H1 (cell line): ENCODE measurements at regions not wholly inside any gene's neighbourhood (a gene's known extent, or its start where the extent isn't known, plus 50 kb on each side); places are given as distances from the start of the nearest gene placed in this dataset.
A peak's percentile ranks its signal among the peaks of the same experiment; 100 is the strongest.

Experiments
- CTCF ChIA-PET: fragments of 300-600 bp; sonication (Branson Sonifier 250); formaldehyde crosslinking; loops from one replicate; lab custom pipeline; 2021; ENCODE audit not compliant: partially characterized antibody; lab: Charles Lee
- POLR2A ChIA-PET: fragments of 300-600 bp; sonication (Branson Sonifier 250); formaldehyde crosslinking; loops from one replicate; lab custom pipeline; 2021; ENCODE audit warnings: inconsistent platforms; ENCODE audit not compliant: partially characterized antibody; lab: Charles Lee
- DNase-seq, 2 experiments: peaks; one replicate each; pipeline versions ENCODE4 v3.0.0 to v3.0.0-alpha.2; 2010 to 2022; ENCODE audit warnings: low spot score in 2 of 2, low read depth in 1 of 2, mixed read lengths in 1 of 2
- FAIRE-seq: peaks from 2 replicates; lab custom pipeline; 2011; peaks lifted over from hg19 to GRCh38; lab: Jason Lieb, UNC
- H2AFZ ChIP-seq: 2 replicates; pipeline ENCODE4 v1.8.1; 2012; ENCODE audit warnings: low read length, inconsistent platforms
- H2AK5ac ChIP-seq: 2 replicates; pipeline ENCODE4 v1.6.1; 2013; ENCODE audit warnings: low read depth, low read length
- H2BK120ac ChIP-seq: replicated peaks from 2 replicates; pipeline ENCODE3; 2013; ENCODE audit warnings: low read depth, low read length, inconsistent platforms
- H2BK12ac ChIP-seq: 2 replicates; pipeline ENCODE4 v1.6.1; 2013; ENCODE audit warnings: low read depth, low read length
- H2BK15ac ChIP-seq: 2 replicates; pipeline ENCODE4 v1.6.1; 2013; ENCODE audit warnings: low read length
- H2BK20ac ChIP-seq: 2 replicates; pipeline ENCODE4 v1.6.1; 2013; ENCODE audit warnings: low read length
- H2BK5ac ChIP-seq: 2 replicates; pipeline ENCODE4 v1.6.1; 2013; ENCODE audit warnings: low read depth, low read length
- H3K14ac ChIP-seq: 2 replicates; pipeline ENCODE4 v1.6.1; 2013; ENCODE audit warnings: inconsistent platforms; ENCODE audit not compliant: insufficient read length
- H3K18ac ChIP-seq: 2 replicates; pipeline ENCODE4 v1.6.1; 2013; ENCODE audit warnings: low read length; ENCODE audit errors: extremely low read depth
- H3K23ac ChIP-seq: 2 replicates; pipeline ENCODE4 v1.6.1; 2013; ENCODE audit warnings: inconsistent platforms; ENCODE audit not compliant: insufficient read length
- H3K23me2 ChIP-seq: 2 replicates; pipeline ENCODE4 v1.6.1; 2013; ENCODE audit warnings: low read depth, low read length
- H3K27ac ChIP-seq: 2 replicates; pipeline ENCODE4 v1.6.1; 2011; ENCODE audit warnings: low read depth, low read length, inconsistent platforms
- H3K27me3 ChIP-seq, 4 experiments: replicated peaks in 1 of 4; 1 replicate in 1 of 4; 2 replicates in 3 of 4; pipeline versions ENCODE4 v1.6.1 to v1.8.1; 2011 to 2013; ENCODE audit warnings: low read length in 3 of 4, mild to moderate bottlenecking in 3 of 4, inconsistent platforms in 2 of 4, mixed read lengths in 2 of 4, moderate library complexity in 1 of 4; ENCODE audit not compliant: control insufficient read depth in 3 of 4, insufficient read depth in 3 of 4; ENCODE audit errors: extremely low read depth in 1 of 4
- H3K36me3 ChIP-seq, 4 experiments: 2 replicates each; pipeline versions ENCODE4 v1.6.1 to v1.8.1; 2011 to 2013; ENCODE audit warnings: mild to moderate bottlenecking in 4 of 4, low read length in 3 of 4, moderate library complexity in 2 of 4, control low read depth in 1 of 4, inconsistent platforms in 1 of 4; ENCODE audit not compliant: insufficient read depth in 4 of 4, control insufficient read depth in 2 of 4
- H3K4ac ChIP-seq: replicated peaks from 2 replicates; pipeline ENCODE3; 2013; ENCODE audit warnings: low read length, low read depth, mixed read lengths, inconsistent platforms; ENCODE audit not compliant: insufficient read length
- H3K4me1 ChIP-seq, 4 experiments: replicated peaks in 1 of 4; 1 replicate in 1 of 4; 2 replicates in 3 of 4; pipeline versions ENCODE4 v1.6.1 to v1.8.1; 2011 to 2013; ENCODE audit warnings: low read length in 3 of 4, inconsistent platforms in 2 of 4, mixed read lengths in 1 of 4; ENCODE audit not compliant: insufficient read depth in 4 of 4, control insufficient read depth in 3 of 4
- H3K4me2 ChIP-seq, 2 experiments: 2 replicates each; pipeline versions ENCODE4 v1.6.1 to v1.8.1; 2011 to 2013; ENCODE audit warnings: low read depth in 2 of 2, low read length in 2 of 2, control low read depth in 1 of 2, inconsistent platforms in 1 of 2, mild to moderate bottlenecking in 1 of 2; ENCODE audit not compliant: insufficient read depth in 1 of 2
- H3K4me3 ChIP-seq, 4 experiments: fragments of 200-600, 300-600 bp in 1 of 4; sonication (generic), shearing (Covaris generic), sonication (Bioruptor Twin) in 1 of 4; 2 replicates each; pipeline versions ENCODE4 v1.5.1 to v1.8.1; 2011 to 2016; ENCODE audit warnings: low read length in 4 of 4, low read depth in 3 of 4, control low read depth in 2 of 4, inconsistent platforms in 2 of 4, mild to moderate bottlenecking in 2 of 4, mixed read lengths in 1 of 4, moderate library complexity in 1 of 4; ENCODE audit not compliant: insufficient read depth in 2 of 4; ENCODE audit errors: extremely low read depth in 1 of 4
- H3K56ac ChIP-seq: replicated peaks from 2 replicates; pipeline ENCODE3; 2013; ENCODE audit warnings: low read depth, mild to moderate bottlenecking, mixed read lengths, low read length, inconsistent platforms; ENCODE audit not compliant: insufficient read length
- H3K79me1 ChIP-seq: 2 replicates; pipeline ENCODE4 v1.6.1; 2013; ENCODE audit warnings: low read depth, low read length, control low read depth
- H3K79me2 ChIP-seq, 2 experiments: 2 replicates each; pipeline versions ENCODE4 v1.6.1 to v1.8.1; 2012 to 2013; ENCODE audit warnings: low read length in 2 of 2, mild to moderate bottlenecking in 2 of 2, inconsistent platforms in 1 of 2; ENCODE audit not compliant: insufficient read depth in 2 of 2, control insufficient read depth in 1 of 2
- H3K9ac ChIP-seq, 4 experiments: replicated peaks in 1 of 4; 1 replicate in 1 of 4; 2 replicates in 3 of 4; pipeline versions ENCODE4 v1.6.1 to v1.8.1; 2011 to 2013; ENCODE audit warnings: low read depth in 3 of 4, low read length in 3 of 4, control low read depth in 2 of 4, mild to moderate bottlenecking in 2 of 4, moderate library complexity in 2 of 4, inconsistent platforms in 1 of 4; ENCODE audit errors: extremely low read depth in 1 of 4
- H3K9me3 ChIP-seq, 2 experiments: 2 replicates each; pipeline versions ENCODE4 v1.6.1 to v1.8.1; 2012 to 2013; ENCODE audit warnings: mild to moderate bottlenecking in 2 of 2, moderate library complexity in 2 of 2, control low read depth in 1 of 2, inconsistent platforms in 1 of 2, low read depth in 1 of 2, low read length in 1 of 2, mixed read lengths in 1 of 2; ENCODE audit not compliant: insufficient read depth in 2 of 2
- H4K20me1 ChIP-seq, 2 experiments: replicated peaks in 1 of 2; 2 replicates each; pipeline versions ENCODE3 to v1.8.1; 2011 to 2013; ENCODE audit warnings: inconsistent platforms in 2 of 2, low read length in 2 of 2, mild to moderate bottlenecking in 1 of 2; ENCODE audit not compliant: insufficient read depth in 2 of 2, control insufficient read depth in 1 of 2
- H4K5ac ChIP-seq: 2 replicates; pipeline ENCODE4 v1.6.1; 2013; ENCODE audit warnings: low read length, low read depth, mixed read lengths, inconsistent platforms; ENCODE audit not compliant: insufficient read length
- H4K8ac ChIP-seq: 2 replicates; pipeline ENCODE4 v1.8.0; 2013; ENCODE audit warnings: mild to moderate bottlenecking, moderate library complexity, low read length, inconsistent platforms; ENCODE audit not compliant: insufficient read depth; ENCODE audit errors: extremely low read depth
- H4K91ac ChIP-seq: replicated peaks from 2 replicates; pipeline ENCODE3; 2013; ENCODE audit warnings: low read length, mixed read lengths, inconsistent platforms; ENCODE audit not compliant: insufficient read length
- ASH2L ChIP-seq: fragments of 200-600, 300-600 bp; sonication (generic); IDR thresholded peaks from one replicate; pipeline ENCODE4 v1.7.1; 2017; ENCODE audit warnings: low read length
- CHD1 ChIP-seq: IDR thresholded peaks from 2 replicates; pipeline ENCODE4 v1.6.1; 2012; ENCODE audit warnings: low read depth, low read length, improper control_type of control experiment
- CHD2 ChIP-seq: IDR thresholded peaks from 2 replicates; pipeline ENCODE4 v1.6.1; 2012; ENCODE audit warnings: low read length, improper control_type of control experiment
- CREB1 ChIP-seq: IDR thresholded peaks from 2 replicates; pipeline ENCODE4 v1.6.1; 2012; ENCODE audit warnings: inconsistent platforms
- GABPA ChIP-seq: IDR thresholded peaks from 2 replicates; pipeline ENCODE4 v1.6.1; 2011; ENCODE audit warnings: mild to moderate bottlenecking, low read length, moderate library complexity, borderline replicate concordance; ENCODE audit not compliant: insufficient read depth
- HDAC2 ChIP-seq, 2 experiments: fragments of 300-600 bp in 1 of 2; sonication (generic) in 1 of 2; IDR thresholded peaks; 2 replicates each; pipeline ENCODE4 v1.6.1; 2011 to 2012; ENCODE audit warnings: low read depth in 2 of 2, low read length in 2 of 2, mild to moderate bottlenecking in 2 of 2, moderate library complexity in 2 of 2, borderline replicate concordance in 1 of 2, inconsistent platforms in 1 of 2
- JUN ChIP-seq: IDR thresholded peaks from 2 replicates; pipeline ENCODE4 v1.6.1; 2011; ENCODE audit warnings: low read depth, mild to moderate bottlenecking, improper control_type of control experiment, low read length
- JUND ChIP-seq: IDR thresholded peaks from 2 replicates; pipeline ENCODE4 v1.6.1; 2011; ENCODE audit warnings: mild to moderate bottlenecking, improper control_type of control experiment, low read length
- RNF2 ChIP-seq: fragments of 200-900, 300-1000 bp; sonication (generic); IDR thresholded peaks from 2 replicates; pipeline ENCODE4 v1.7.1; 2016; ENCODE audit warnings: borderline replicate concordance, low read depth, mild to moderate bottlenecking, antibody characterized with exemption, low read length; ENCODE audit not compliant: poor library complexity, severe bottlenecking; ENCODE audit errors: missing control alignments
- RXRA ChIP-seq: IDR thresholded peaks from 2 replicates; pipeline ENCODE4 v1.6.1; 2011; ENCODE audit warnings: low read depth, mild to moderate bottlenecking, low read length, moderate library complexity; ENCODE audit not compliant: insufficient read depth
- SP1 ChIP-seq: IDR thresholded peaks from 2 replicates; pipeline ENCODE4 v1.6.1; 2011; ENCODE audit warnings: low read depth, low read length
- SP4 ChIP-seq: IDR thresholded peaks from 2 replicates; pipeline ENCODE4 v1.6.1; 2012; ENCODE audit warnings: low read length, inconsistent platforms
- TAF1 ChIP-seq: IDR thresholded peaks from 2 replicates; pipeline ENCODE4 v1.6.1; 2011; ENCODE audit warnings: mild to moderate bottlenecking, low read depth, low read length
- WGBS, 2 experiments: shearing (Covaris generic) in 1 of 2; methylation state at CpG; one replicate each; pipeline versions ENCODE4 v1.1.6 to v1.1.7; 2013 to 2015; ENCODE audit warnings: low lambda C conversion rate in 2 of 2, mixed read lengths in 2 of 2, inconsistent platforms in 1 of 2, low coverage in 1 of 2, missing lambda C conversion rate in 1 of 2; ENCODE audit not compliant: insufficient replicate concordance in 2 of 2, insufficient coverage in 1 of 2, insufficient read length in 1 of 2; ENCODE audit errors: extremely low coverage in 1 of 2, missing lambda C conversion rate in 1 of 2; 5-methylcytosine and 5-hydroxymethylcytosine counted together

DNA sequence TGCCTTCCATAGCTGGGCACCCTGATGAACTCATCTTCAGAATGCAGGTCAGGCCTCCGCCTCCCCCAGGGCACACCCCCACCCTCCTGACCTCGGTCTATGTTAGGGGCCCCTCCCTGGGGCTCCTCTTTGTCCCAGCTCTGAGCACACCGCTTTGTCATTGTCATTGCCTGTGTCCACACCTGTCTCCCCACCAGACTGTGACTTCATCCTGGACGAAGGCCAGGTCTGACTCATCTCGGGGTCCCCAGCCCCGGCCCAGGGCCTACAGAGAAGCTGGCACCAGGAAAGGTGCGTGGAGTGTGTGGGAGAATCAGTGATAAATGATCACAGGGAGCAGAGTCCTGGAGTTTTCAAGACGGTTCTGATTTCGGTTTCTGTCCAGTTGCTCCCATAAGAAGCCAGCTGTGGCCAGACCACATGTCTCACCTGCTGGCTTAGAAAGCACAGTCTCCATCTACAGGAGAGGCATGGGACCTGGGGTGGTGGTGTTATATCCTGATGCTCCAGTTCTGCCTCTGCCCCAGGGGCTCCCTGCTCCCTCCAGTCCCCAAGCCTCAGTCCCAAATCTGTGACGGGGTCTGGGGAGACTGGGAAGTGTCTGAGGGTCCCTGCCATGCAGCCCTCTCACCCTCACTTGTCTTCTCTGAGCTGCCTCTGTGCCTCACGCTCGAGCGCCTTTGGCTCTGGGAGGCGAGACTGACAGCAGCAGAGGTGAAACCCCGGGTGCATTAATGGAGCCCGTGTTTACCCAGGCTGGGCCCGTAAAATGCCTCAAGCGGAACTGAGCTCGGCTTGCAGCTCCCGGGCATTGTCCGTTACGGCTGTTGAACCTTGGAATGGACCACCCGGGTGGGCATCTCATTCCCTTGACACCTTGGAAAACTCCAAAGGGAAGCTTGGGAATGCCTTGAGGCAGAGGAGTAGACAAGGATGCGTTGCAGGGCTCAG is 85.5 kb upstream of the WNT11 start:
- H3K56ac ChIP-seq: no peak overlapping the region
- no peak overlapping the region for H3K14ac ChIP-seq
- no peak for FAIRE-seq
- H2AK5ac ChIP-seq: no peak overlapping the region
- H3K9me3 ChIP-seq: no peaks in the 10 kb centered on the region
- H4K5ac ChIP-seq: no peak overlapping the region
- no peak overlapping the region for H2BK5ac ChIP-seq
- no peak overlapping the region for H3K27ac ChIP-seq
- CTCF ChIA-PET: interaction anchor here (1.0 to 3.4 kb wide), 7 partner anchors 11 to 83 kb away, joined by 3 to 12 read pairs (median 4); no protein-coding TSS in a partner anchor
- no peak overlapping the region for H3K9ac ChIP-seq
- no peak overlapping the region for H2AFZ ChIP-seq
- 85% methylated on average over 22 of the region's 24 CpGs; no CpG with 5 or more reads in 1 of the 2 experiments for WGBS, 2 experiments
- H3K4me3 ChIP-seq: no peak overlapping the region
- H3K4me1 ChIP-seq: peaks cover 0 to 6% (median 0%) of the 10 kb centered on the region in 4 experiments; a peak in 3 of 7 replicates
- H3K18ac ChIP-seq: no peak overlapping the region
- POLR2A ChIA-PET: interaction anchor here (0.6 kb wide), 1 partner anchor 220 kb away, joined by 3 read pairs; no protein-coding TSS in a partner anchor
- no peak overlapping the region for H2BK120ac ChIP-seq
- H3K23me2 ChIP-seq: no peaks in the 10 kb centered on the region
- no peaks in the 10 kb centered on the region for H3K27me3 ChIP-seq
- H3K79me2 ChIP-seq: no peaks in the 10 kb centered on the region
- no peak overlapping the region for H2BK12ac ChIP-seq
- H4K8ac ChIP-seq: peak overlapping the region; percentile 15; the same call in 1 of the 2 replicates
- no peak for DNase-seq
- H4K20me1 ChIP-seq: no peaks in the 10 kb centered on the region
- H3K4me2 ChIP-seq: no peak overlapping the region
- no peaks in the 10 kb centered on the region for H3K36me3 ChIP-seq
- no peak overlapping the region for H3K23ac ChIP-seq
- H4K91ac ChIP-seq: no peak overlapping the region
- no peaks in the 10 kb centered on the region; the same call in 1 of the 2 replicates for H3K79me1 ChIP-seq
- no peak overlapping the region for H2BK20ac ChIP-seq
- no peak overlapping the region for H2BK15ac ChIP-seq
- no peak overlapping the region for H3K4ac ChIP-seq
- TF ChIP-seq ASH2L (no peak), CHD1 (no peak), RNF2 (no peak), JUND (no peak), HDAC2 (IDR thresholded peaks at IDR 0.05; ENCODE audit: borderline replicate concordance in 1 of 2, low read depth in 2 of 2, low read length in 2 of 2) (no peak), CREB1 (no peak), SP1 (no peak), RXRA (no peak), SP4 (no peak), TAF1 (no peak), JUN (no peak), GABPA (no peak), CHD2 (no peak)
